CD4-positive, alpha-beta T cell (primary cell): ENCODE measurements at regions not wholly inside any gene's neighbourhood (a gene's known extent, or its start where the extent isn't known, plus 50 kb on each side); places are given as distances from the start of the nearest gene placed in this dataset.

Experiments used
- ATAC-seq: fragments of 200-7000 bp; cut with Tn5 transposase; one replicate; pipeline ENCODE4 v1.10.0; 2022; ENCODE audit warnings: mild to moderate bottlenecking; ENCODE audit not compliant: poor library complexity
- CTCF ChIA-PET: fragments of 350-600 bp; sonication (Branson Sonifier 250); formaldehyde crosslinking; loops from one replicate; lab custom pipeline; 2021; ENCODE audit warnings: antibody characterized with exemption, inconsistent platforms; lab: Charles Lee
- POLR2A ChIA-PET: fragments of 350-600 bp; sonication (Branson Sonifier 250); formaldehyde crosslinking; loops from one replicate; lab custom pipeline; 2021; ENCODE audit warnings: antibody characterized with exemption, inconsistent platforms; lab: Charles Lee
- DNase-seq, 14 experiments: peaks; one replicate each; pipeline ENCODE4 v3.0.0-alpha.2; 2013 to 2020; ENCODE audit warnings: mixed read lengths in 2 of 14
- H3K27ac ChIP-seq, 2 donors: one replicate each; pipeline versions ENCODE4 v1.5.1 to v1.7.0; 2013; ENCODE audit warnings: low read length in 2 of 2, low read depth in 1 of 2, mild to moderate bottlenecking in 1 of 2
- H3K27me3 ChIP-seq, 2 experiments: 1 replicate in 1 of 2; 2 replicates in 1 of 2; pipeline versions ENCODE4 v1.6.1 to v1.7.0; 2013; ENCODE audit warnings: low read length in 2 of 2, control low read depth in 1 of 2, mild to moderate bottlenecking in 1 of 2, moderate library complexity in 1 of 2; ENCODE audit not compliant: insufficient read depth in 2 of 2, control insufficient read depth in 1 of 2
- H3K36me3 ChIP-seq: one replicate; pipeline ENCODE4 v1.6.1; 2013; ENCODE audit warnings: low read length, control low read depth; ENCODE audit not compliant: insufficient read depth
- H3K4me1 ChIP-seq: one replicate; pipeline ENCODE4 v1.6.1; 2013; ENCODE audit warnings: low read length, control low read depth; ENCODE audit not compliant: insufficient read depth
- H3K4me3 ChIP-seq: one replicate; pipeline ENCODE4 v1.5.1; 2013; ENCODE audit warnings: mild to moderate bottlenecking, low read length, moderate library complexity
- H3K9me3 ChIP-seq, 2 experiments: 1 replicate in 1 of 2; 2 replicates in 1 of 2; pipeline versions ENCODE4 v1.6.1 to v1.7.0; 2013; ENCODE audit warnings: low read length in 2 of 2, mild to moderate bottlenecking in 2 of 2, control low read depth in 1 of 2, moderate library complexity in 1 of 2; ENCODE audit not compliant: control insufficient read depth in 1 of 2, insufficient read depth in 1 of 2
- H3K27ac Mint-ChIP-seq: one replicate; pipeline ENCODE4 v1.8.0; 2020; ENCODE audit warnings: mixed read lengths
- H3K27me3 Mint-ChIP-seq: one replicate; pipeline ENCODE4 v1.8.0; 2021; ENCODE audit warnings: mixed read lengths
- H3K36me3 Mint-ChIP-seq: one replicate; pipeline ENCODE4 v1.8.0; 2021; ENCODE audit warnings: low read depth, mixed read lengths
- H3K4me1 Mint-ChIP-seq: one replicate; pipeline ENCODE4 v1.8.0; 2021; ENCODE audit warnings: low read depth, mixed read lengths
- H3K4me3 Mint-ChIP-seq: one replicate; pipeline ENCODE4 v1.8.0; 2020; ENCODE audit warnings: mild to moderate bottlenecking, mixed read lengths
- H3K9me3 Mint-ChIP-seq: one replicate; pipeline ENCODE4 v1.8.0; 2020; ENCODE audit warnings: mixed read lengths
- CTCF ChIP-seq: fragments of 200-600 bp; IDR thresholded peaks from one replicate; pipeline ENCODE4 v1.8.0; 2022; ENCODE audit warnings: antibody characterized with exemption, mild to moderate bottlenecking
- intact Hi-C, 2 experiments: fragments of 100-400 bp; cut with DNase I in 1 of 2; cut with micrococcal nuclease in 1 of 2; formaldehyde crosslinking; loops; one replicate each; pipeline versions ENCODE4 v1.15.1 to v1.9.0; 2023 to 2025; cut with DNase I, micrococcal nuclease

GRCh38 chr1:190908246-190908645 is 430.6 kb upstream of the BRINP3 start:
- H3K27me3 ChIP-seq: no peaks in the 10 kb centered on the region
- no peaks in the 10 kb centered on the region for H3K27me3 Mint-ChIP-seq
- no peaks in the 10 kb centered on the region for H3K4me1 ChIP-seq
- no peak overlapping the region for H3K4me3 Mint-ChIP-seq
- H3K9me3 ChIP-seq: no peaks in the 10 kb centered on the region
- ChIA-PET CTCF (no interaction called here), POLR2A (no interaction called here)
- H3K9me3 Mint-ChIP-seq: peaks cover 3% of the 10 kb centered on the region
- no peak overlapping the region for H3K27ac Mint-ChIP-seq
- no peaks in the 10 kb centered on the region for H3K36me3 ChIP-seq
- H3K4me3 ChIP-seq: no peak overlapping the region
- H3K27ac ChIP-seq: no peak overlapping the region
- ATAC-seq (no peak), DNase-seq (no peak)
- no peaks in the 10 kb centered on the region for H3K4me1 Mint-ChIP-seq
- intact Hi-C loops: no loop called here
- H3K36me3 Mint-ChIP-seq: no peaks in the 10 kb centered on the region
- no peak for TF ChIP-seq CTCF

GRCh38 chr1:190908691-190909090 is 431.0 kb upstream of the BRINP3 start:
- Histone ChIP-seq H3K4me3 (no peak overlapping the region), H3K4me1 (no peaks in the 10 kb centered on the region), H3K9me3 (no peaks in the 10 kb centered on the region), H3K27ac (no peak overlapping the region), H3K27me3 (no peaks in the 10 kb centered on the region), H3K36me3 (no peaks in the 10 kb centered on the region)
- ChIA-PET CTCF (no interaction called here), POLR2A (no interaction called here)
- ATAC-seq (no peak), DNase-seq (no peak)
- no peak overlapping the region for H3K27ac Mint-ChIP-seq
- no peaks in the 10 kb centered on the region for H3K4me1 Mint-ChIP-seq
- peaks cover 6% of the 10 kb centered on the region for H3K9me3 Mint-ChIP-seq
- H3K27me3 Mint-ChIP-seq: no peaks in the 10 kb centered on the region
- no peak overlapping the region for H3K4me3 Mint-ChIP-seq
- intact Hi-C loops: no loop called here
- no peak for TF ChIP-seq CTCF
- H3K36me3 Mint-ChIP-seq: no peaks in the 10 kb centered on the region

DNA sequence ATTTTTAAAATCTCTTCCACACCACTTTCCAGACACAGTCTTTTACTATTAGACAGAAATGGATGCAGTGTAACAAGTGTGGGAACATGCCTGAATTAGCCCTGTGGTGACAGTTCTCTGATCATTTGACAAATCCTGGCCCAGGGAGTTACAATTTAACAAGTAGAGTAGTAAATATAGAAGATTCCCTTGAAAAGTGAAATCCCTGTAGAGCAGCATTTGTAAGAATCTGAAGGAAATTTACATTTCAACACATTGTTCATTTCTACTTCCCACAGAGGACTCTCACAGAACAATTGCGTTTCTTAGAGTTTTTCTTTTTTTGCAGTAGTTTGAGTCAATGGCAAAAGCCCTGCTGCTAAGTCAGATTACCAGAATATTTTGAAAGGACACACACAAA is 458.3 kb upstream of the BRINP3 start:
- DNase-seq (no peak), ATAC-seq (no peak)
- no peak overlapping the region for H3K4me3 Mint-ChIP-seq
- Histone ChIP-seq H3K4me3 (no peak overlapping the region), H3K9me3 (peaks cover 0 to 8% of the 10 kb centered on the region in 2 experiments), H3K36me3 (no peaks in the 10 kb centered on the region), H3K27me3 (no peaks in the 10 kb centered on the region), H3K4me1 (no peaks in the 10 kb centered on the region), H3K27ac (no peak overlapping the region)
- H3K27ac Mint-ChIP-seq: no peak overlapping the region
- ChIA-PET CTCF (no interaction called here), POLR2A (no interaction called here)
- intact Hi-C loops: no loop called here
- H3K36me3 Mint-ChIP-seq: no peaks in the 10 kb centered on the region
- H3K27me3 Mint-ChIP-seq: no peaks in the 10 kb centered on the region
- H3K4me1 Mint-ChIP-seq: no peaks in the 10 kb centered on the region
- peaks cover 10% of the 10 kb centered on the region for H3K9me3 Mint-ChIP-seq
- TF ChIP-seq CTCF: no peak
